Astrocyte (in vitro differentiated cells and primary cell): ENCODE measurements at regions not wholly inside any gene's neighbourhood (a gene's known extent, or its start where the extent isn't known, plus 50 kb on each side); places are given as distances from the start of the nearest gene placed in this dataset.

Experiments
- DNase-seq: peaks from one replicate; pipeline ENCODE4 v3.0.0-alpha.2; 2010; ENCODE audit warnings: low read depth
- FAIRE-seq: peaks from 2 replicates; lab custom pipeline; 2011; peaks lifted over from hg19 to GRCh38; lab: Jason Lieb, UNC
- H2AFZ ChIP-seq: 2 replicates; pipeline ENCODE4 v1.6.0; 2012; ENCODE audit warnings: low read depth, low read length, inconsistent platforms
- H3K27ac ChIP-seq: 2 replicates; pipeline ENCODE4 v1.5.1; 2011; ENCODE audit warnings: low read depth, low read length, inconsistent platforms
- H3K27me3 ChIP-seq: 2 replicates; pipeline ENCODE4 v1.6.0; 2011; ENCODE audit warnings: low read length, inconsistent platforms; ENCODE audit not compliant: insufficient read depth
- H3K36me3 ChIP-seq: 2 replicates; pipeline ENCODE4 v1.5.1; 2011; ENCODE audit warnings: low read length, inconsistent platforms; ENCODE audit not compliant: insufficient read depth
- H3K4me1 ChIP-seq: 2 replicates; pipeline ENCODE4 v1.5.1; 2011; ENCODE audit warnings: low read length, inconsistent platforms; ENCODE audit not compliant: insufficient read depth
- H3K4me2 ChIP-seq: 2 replicates; pipeline ENCODE4 v1.6.0; 2012; ENCODE audit warnings: low read length, inconsistent platforms
- H3K4me3 ChIP-seq: 2 replicates; pipeline ENCODE4 v1.5.1; 2011; ENCODE audit warnings: low read depth, mild to moderate bottlenecking, low read length, inconsistent platforms; ENCODE audit not compliant: insufficient read depth
- H3K79me2 ChIP-seq: 2 replicates; pipeline ENCODE4 v1.6.0; 2012; ENCODE audit warnings: mild to moderate bottlenecking, low read length, inconsistent platforms; ENCODE audit not compliant: insufficient read depth
- H3K9ac ChIP-seq: 2 replicates; pipeline ENCODE4 v1.6.0; 2012; ENCODE audit warnings: mild to moderate bottlenecking, low read length, inconsistent platforms
- H3K9me3 ChIP-seq: 2 replicates; pipeline ENCODE4 v1.5.1; 2012; ENCODE audit warnings: low read depth, mild to moderate bottlenecking, low read length, inconsistent platforms; ENCODE audit not compliant: insufficient read depth
- H4K20me1 ChIP-seq: 2 replicates; pipeline ENCODE4 v1.6.0; 2012; ENCODE audit warnings: low read length, inconsistent platforms; ENCODE audit not compliant: insufficient read depth
- H3K27ac Mint-ChIP-seq: one replicate; pipeline ENCODE4 v1.8.0; 2021; ENCODE audit warnings: mild to moderate bottlenecking, mixed read lengths; ENCODE audit not compliant: unreplicated experiment
- H3K27me3 Mint-ChIP-seq: one replicate; pipeline ENCODE4 v1.8.0; 2021; ENCODE audit warnings: low read depth, mixed read lengths; ENCODE audit not compliant: unreplicated experiment
- H3K36me3 Mint-ChIP-seq: one replicate; pipeline ENCODE4 v1.8.0; 2021; ENCODE audit warnings: low read depth, mixed read lengths; ENCODE audit not compliant: unreplicated experiment
- H3K4me1 Mint-ChIP-seq: one replicate; pipeline ENCODE4 v1.8.0; 2021; ENCODE audit warnings: low read depth, mixed read lengths; ENCODE audit not compliant: unreplicated experiment
- H3K4me3 Mint-ChIP-seq: one replicate; pipeline ENCODE4 v1.8.0; 2021; ENCODE audit warnings: mild to moderate bottlenecking, moderate library complexity, mixed read lengths; ENCODE audit not compliant: unreplicated experiment
- H3K9me3 Mint-ChIP-seq: one replicate; pipeline ENCODE4 v1.8.0; 2021; ENCODE audit warnings: mild to moderate bottlenecking, mixed read lengths; ENCODE audit not compliant: unreplicated experiment
- EZH2 ChIP-seq: IDR thresholded peaks from 2 replicates; pipeline ENCODE4 v1.6.1; 2012; ENCODE audit warnings: mild to moderate bottlenecking, low read length, inconsistent platforms; ENCODE audit not compliant: insufficient read depth
- TF ChIP-seq, protein P1 (sequence below): IDR thresholded peaks from 2 replicates; pipeline ENCODE4 v1.5.1; 2011; ENCODE audit warnings: low read depth, mild to moderate bottlenecking, inconsistent platforms, low read length, moderate library complexity; ENCODE audit not compliant: insufficient read depth

GRCh38 chr6:137802408-137803182 is 64.5 kb upstream of the TNFAIP3 start:
- no peaks in the 10 kb centered on the region for H3K27me3 ChIP-seq
- FAIRE-seq (no peak), DNase-seq (no peak)
- Mint-ChIP-seq H3K27ac (no peak overlapping the region), H3K27me3 (peaks cover 1% of the 10 kb centered on the region), H3K4me1 (peaks cover 2% of the 10 kb centered on the region), H3K4me3 (no peak overlapping the region), H3K9me3 (peaks cover 3% of the 10 kb centered on the region), H3K36me3 (no peaks in the 10 kb centered on the region)
- no peak overlapping the region for H3K27ac ChIP-seq
- no peak overlapping the region for H3K9ac ChIP-seq
- H2AFZ ChIP-seq, result no peak overlapping the region
- H3K79me2 ChIP-seq, result no peaks in the 10 kb centered on the region
- no peaks in the 10 kb centered on the region for H4K20me1 ChIP-seq
- TF ChIP-seq, protein P1, sequence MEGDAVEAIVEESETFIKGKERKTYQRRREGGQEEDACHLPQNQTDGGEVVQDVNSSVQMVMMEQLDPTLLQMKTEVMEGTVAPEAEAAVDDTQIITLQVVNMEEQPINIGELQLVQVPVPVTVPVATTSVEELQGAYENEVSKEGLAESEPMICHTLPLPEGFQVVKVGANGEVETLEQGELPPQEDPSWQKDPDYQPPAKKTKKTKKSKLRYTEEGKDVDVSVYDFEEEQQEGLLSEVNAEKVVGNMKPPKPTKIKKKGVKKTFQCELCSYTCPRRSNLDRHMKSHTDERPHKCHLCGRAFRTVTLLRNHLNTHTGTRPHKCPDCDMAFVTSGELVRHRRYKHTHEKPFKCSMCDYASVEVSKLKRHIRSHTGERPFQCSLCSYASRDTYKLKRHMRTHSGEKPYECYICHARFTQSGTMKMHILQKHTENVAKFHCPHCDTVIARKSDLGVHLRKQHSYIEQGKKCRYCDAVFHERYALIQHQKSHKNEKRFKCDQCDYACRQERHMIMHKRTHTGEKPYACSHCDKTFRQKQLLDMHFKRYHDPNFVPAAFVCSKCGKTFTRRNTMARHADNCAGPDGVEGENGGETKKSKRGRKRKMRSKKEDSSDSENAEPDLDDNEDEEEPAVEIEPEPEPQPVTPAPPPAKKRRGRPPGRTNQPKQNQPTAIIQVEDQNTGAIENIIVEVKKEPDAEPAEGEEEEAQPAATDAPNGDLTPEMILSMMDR, result no peak
- H3K4me1 ChIP-seq, result peaks cover 8% of the 10 kb centered on the region
- H3K9me3 ChIP-seq, result no peaks in the 10 kb centered on the region
- H3K4me2 ChIP-seq, result no peak overlapping the region
- no peak overlapping the region for H3K4me3 ChIP-seq
- H3K36me3 ChIP-seq, result no peaks in the 10 kb centered on the region

DNA sequence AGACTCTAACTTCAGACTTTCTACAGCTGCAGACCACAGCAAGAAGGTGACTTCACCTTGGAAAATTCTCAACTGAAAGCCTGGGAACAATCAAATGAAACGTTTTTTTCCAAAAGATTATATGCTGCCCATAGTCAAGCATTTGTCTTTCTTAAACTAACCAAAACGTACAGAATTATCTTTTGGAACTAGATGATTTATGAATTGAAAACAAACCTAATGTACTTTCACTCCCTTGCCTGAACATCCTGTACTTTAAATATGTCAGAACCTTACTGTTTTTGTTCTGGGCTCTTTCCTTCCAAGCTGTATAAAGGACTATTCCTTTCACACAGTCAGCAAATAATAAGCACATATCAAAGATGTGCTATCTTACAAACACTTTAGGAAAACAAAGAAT is 62.4 kb upstream of the TNFAIP3 start:
- no peak overlapping the region for H3K4me3 Mint-ChIP-seq
- DNase-seq (peak; percentile 55), FAIRE-seq (no peak)
- H3K27me3 Mint-ChIP-seq, result peaks cover 1% of the 10 kb centered on the region
- peaks cover 3% of the 10 kb centered on the region for H3K9me3 Mint-ChIP-seq
- Histone ChIP-seq H3K27me3 (no peaks in the 10 kb centered on the region), H4K20me1 (no peaks in the 10 kb centered on the region), H3K9me3 (no peaks in the 10 kb centered on the region), H2AFZ (no peak overlapping the region), H3K4me1 (peaks cover 12% of the 10 kb centered on the region), H3K4me2 (no peak overlapping the region), H3K36me3 (no peaks in the 10 kb centered on the region), H3K9ac (no peak overlapping the region), H3K27ac (no peak overlapping the region), H3K4me3 (no peak overlapping the region), H3K79me2 (no peaks in the 10 kb centered on the region)
- H3K27ac Mint-ChIP-seq, result no peak overlapping the region
- H3K4me1 Mint-ChIP-seq, result peaks cover 13% of the 10 kb centered on the region
- H3K36me3 Mint-ChIP-seq, result no peaks in the 10 kb centered on the region
- TF ChIP-seq, protein P1, result no peak
- TF ChIP-seq EZH2, result no peak

- H3K4me3 Mint-ChIP-seq, result no peak overlapping the region
- H3K79me2 ChIP-seq, result no peaks in the 10 kb centered on the region
- TF ChIP-seq EZH2, result no peak
- TF ChIP-seq, protein P1, result no peak
- no peak overlapping the region for H3K27ac Mint-ChIP-seq
- H3K27ac ChIP-seq, result no peak overlapping the region
- no peaks in the 10 kb centered on the region for H3K36me3 ChIP-seq
- H3K4me3 ChIP-seq, result no peak overlapping the region
- no peak overlapping the region for H2AFZ ChIP-seq
- H3K27me3 ChIP-seq, result no peaks in the 10 kb centered on the region
- H3K4me1 ChIP-seq, result peaks cover 12% of the 10 kb centered on the region
- peaks cover 13% of the 10 kb centered on the region for H3K4me1 Mint-ChIP-seq
- DNase-seq (no peak), FAIRE-seq (no peak)
- H3K36me3 Mint-ChIP-seq, result no peaks in the 10 kb centered on the region
- no peaks in the 10 kb centered on the region for H4K20me1 ChIP-seq
- no peaks in the 10 kb centered on the region for H3K9me3 ChIP-seq
- no peak overlapping the region for H3K9ac ChIP-seq
- H3K27me3 Mint-ChIP-seq, result peaks cover 1% of the 10 kb centered on the region
- no peak overlapping the region for H3K4me2 ChIP-seq
- H3K9me3 Mint-ChIP-seq, result peaks cover 3% of the 10 kb centered on the region
These were observed 61.4 kb upstream of the TNFAIP3 start for GRCh38 chr6:137805622-137806021.
